Retinal pigment epithelial cell (primary cell): ENCODE measurements at regions not wholly inside any gene's neighbourhood (a gene's known extent, or its start where the extent isn't known, plus 50 kb on each side); places are given as distances from the start of the nearest gene placed in this dataset.

Source experiments
- DNase-seq: peaks from one replicate; pipeline ENCODE4 v3.0.0-alpha.2; 2010; ENCODE audit warnings: low read depth
- H3K4me3 ChIP-seq: 2 replicates; pipeline ENCODE4 v1.5.1; 2011; ENCODE audit warnings: mild to moderate bottlenecking, low read length, control low read depth, moderate library complexity
- CTCF ChIP-seq: conservative IDR thresholded peaks from 2 replicates; pipeline ENCODE4 v1.5.1; 2011; ENCODE audit warnings: low read depth, low read length, control low read depth, inconsistent platforms

- no peak for TF ChIP-seq CTCF
- DNase-seq, result no peak
- H3K4me3 ChIP-seq, result no peak overlapping the region
Observed at GRCh38 chr13:39224671-39225240, 186.5 kb downstream of the NHLRC3 start.

GRCh38 chr13:39225860-39226259 is 187.6 kb downstream of the NHLRC3 start:
- no peak overlapping the region for H3K4me3 ChIP-seq
- no peak for DNase-seq
- TF ChIP-seq CTCF, result no peak

GRCh38 chr13:39226359-39226758 is 188.1 kb downstream of the NHLRC3 start:
- H3K4me3 ChIP-seq, result no peak overlapping the region
- DNase-seq, result no peak
- no peak for TF ChIP-seq CTCF

- TF ChIP-seq CTCF, result no peak
Observed at GRCh38 chr13:39232401-39232980, 194.2 kb downstream of the NHLRC3 start.

GRCh38 chr13:39232999-39233398 is 194.7 kb downstream of the NHLRC3 start:
- DNase-seq, result no peak
- no peak overlapping the region for H3K4me3 ChIP-seq
- TF ChIP-seq CTCF, result no peak

More at GRCh38 chr13:39232401-39232980, 194.2 kb downstream of the NHLRC3 start:
- no peak overlapping the region for H3K4me3 ChIP-seq
- no peak for DNase-seq

- no peak overlapping the region for H3K4me3 ChIP-seq
- DNase-seq, result no peak
- TF ChIP-seq CTCF, result no peak
Observed at GRCh38 chr13:39233519-39233918, 195.3 kb downstream of the NHLRC3 start.

GRCh38 chr13:39244561-39245230 is 206.4 kb downstream of the NHLRC3 start:
- no peak overlapping the region for H3K4me3 ChIP-seq
- no peak for TF ChIP-seq CTCF
- no peak for DNase-seq
